ENCODE measurements at regions not wholly inside any gene's neighbourhood (a gene's known extent, or its start where the extent isn't known, plus 50 kb on each side); places are given as distances from the start of the nearest gene placed in this dataset.
"Not testable (repeated sequence)": the region's sequence is repeated elsewhere in the genome, so short reads cannot be mapped to it uniquely, and the experiment has no call there.

DNA sequence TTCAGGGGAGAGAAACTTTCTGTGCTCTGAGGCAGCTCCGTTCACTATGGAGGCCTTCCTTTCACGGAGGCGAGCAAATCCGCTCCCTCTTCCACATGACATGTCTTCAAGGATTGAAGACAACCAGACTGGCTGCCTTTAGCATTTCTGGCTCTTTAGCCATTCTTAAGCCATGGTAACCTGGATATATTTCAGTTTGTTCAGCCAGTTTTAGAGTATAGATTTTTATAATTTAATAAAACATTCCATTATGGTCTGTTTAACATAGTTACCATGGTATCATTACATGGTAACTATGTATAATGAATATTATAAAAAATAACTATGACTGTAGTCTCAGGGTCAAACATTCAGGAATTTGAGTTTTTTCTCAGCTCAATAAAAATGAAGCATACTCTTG lies 54.2 kb upstream of the NFIA start:
- DNase-seq, result no peak
- no peak overlapping the region for H3K27ac Mint-ChIP-seq
- H3K27me3 Mint-ChIP-seq, result peaks cover 0 to 7% (median 0%) of the 10 kb centered on the region in 3 donors
- peaks cover 0 to 2% (median 0%) of the 10 kb centered on the region in 7 donors for H3K9me3 Mint-ChIP-seq
- H3K4me3 Mint-ChIP-seq, result no peak overlapping the region
- ATAC-seq (ENCODE audit: low read depth in 2 of 2), result no peak
- H3K4me1 Mint-ChIP-seq, result no peaks in the 10 kb centered on the region
- no peaks in the 10 kb centered on the region for H3K36me3 Mint-ChIP-seq

DNA sequence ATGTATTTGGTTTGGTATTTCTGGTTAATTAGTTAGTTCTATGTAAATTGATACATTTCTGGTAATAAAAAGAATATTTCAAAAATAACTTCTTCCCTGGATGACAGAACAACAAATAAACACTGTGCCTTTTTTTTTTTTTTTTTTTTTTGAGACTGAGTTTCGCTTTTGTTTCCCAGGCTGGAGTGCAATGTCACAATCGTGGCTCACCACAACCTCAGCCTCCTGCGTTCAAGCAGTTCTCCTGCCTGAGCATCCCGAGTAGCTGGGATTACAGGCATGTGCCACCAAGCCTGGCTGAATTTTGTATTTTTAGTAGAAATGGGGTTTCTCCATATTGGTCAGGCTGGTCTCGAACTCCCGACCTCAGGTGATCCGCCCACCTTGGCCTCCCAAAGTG lies 64.3 kb upstream of the NFIA start:
- ATAC-seq (ENCODE audit: low read depth in 2 of 2); H3K27ac Mint-ChIP-seq; H3K36me3 Mint-ChIP-seq; H3K4me1 Mint-ChIP-seq; DNase-seq; H3K9me3 Mint-ChIP-seq; H3K4me3 Mint-ChIP-seq: not testable (repeated sequence)
- peaks cover 0 to 13% (median 0%) of the 10 kb centered on the region in 3 donors for H3K27me3 Mint-ChIP-seq

- no peak for ATAC-seq (ENCODE audit: low read depth in 2 of 2)
- Mint-ChIP-seq H3K36me3 (no peaks in the 10 kb centered on the region), H3K4me3 (no peak overlapping the region), H3K9me3 (no peaks in the 10 kb centered on the region), H3K27ac (no peak overlapping the region), H3K4me1 (no peaks in the 10 kb centered on the region), H3K27me3 (peaks cover 0 to 13% (median 0%) of the 10 kb centered on the region in 3 donors)
- no peak for DNase-seq
These were observed 64.7 kb upstream of the NFIA start for GRCh38 chr1:61017651-61018050.

DNA sequence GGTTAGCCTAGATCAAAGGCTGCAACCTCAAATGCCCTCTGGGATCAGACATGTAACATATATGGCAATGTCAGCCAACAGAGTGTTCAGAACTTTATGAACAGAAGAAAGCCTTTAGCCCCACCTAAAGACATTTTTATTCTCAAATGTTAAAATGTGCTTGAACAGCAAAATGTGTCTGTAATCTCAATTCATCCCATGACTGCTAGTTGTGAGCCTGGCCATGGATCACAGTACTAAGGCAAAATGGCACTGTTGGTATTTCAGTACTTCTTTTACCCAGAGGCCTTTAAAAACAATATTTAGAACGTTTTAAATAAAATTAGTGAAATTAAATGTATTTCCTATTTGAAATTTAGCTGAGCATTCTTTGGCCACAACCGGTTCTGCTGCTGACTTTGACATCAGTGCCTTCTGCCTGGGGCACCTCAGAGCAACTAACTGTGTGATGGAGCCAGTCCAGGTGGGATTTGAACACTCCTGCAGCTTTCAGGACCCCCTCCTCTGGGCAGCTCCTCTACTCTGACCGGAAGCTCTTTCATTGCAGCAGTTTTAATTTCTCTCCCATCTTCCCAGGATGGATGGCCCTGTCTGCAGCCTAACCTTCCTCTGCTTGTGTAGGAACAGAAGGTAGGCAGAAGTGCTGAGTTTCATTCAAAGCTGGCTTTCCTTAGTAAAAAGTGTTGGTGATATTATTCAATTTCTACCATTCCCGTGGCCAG lies 68.3 kb upstream of the NFIA start:
- Mint-ChIP-seq H3K27me3 (peaks cover 0 to 13% (median 8%) of the 10 kb centered on the region in 3 donors), H3K4me3 (no peak overlapping the region), H3K4me1 (no peaks in the 10 kb centered on the region), H3K27ac (no peak overlapping the region), H3K9me3 (no peaks in the 10 kb centered on the region), H3K36me3 (no peaks in the 10 kb centered on the region)
- ATAC-seq (ENCODE audit: low read depth in 2 of 2) (no peak), DNase-seq (no peak)

GRCh38 chr1:61013189-61013945 lies 69.0 kb upstream of the NFIA start:
- Mint-ChIP-seq H3K9me3 (no peaks in the 10 kb centered on the region), H3K4me3 (no peak overlapping the region), H3K36me3 (no peaks in the 10 kb centered on the region), H3K4me1 (no peaks in the 10 kb centered on the region), H3K27ac (no peak overlapping the region), H3K27me3 (peaks cover 0 to 13% (median 8%) of the 10 kb centered on the region in 3 donors)
- DNase-seq, result no peak
- ATAC-seq (ENCODE audit: low read depth in 2 of 2), result no peak

GRCh38 chr1:61012341-61012761 lies 70.0 kb upstream of the NFIA start:
- Mint-ChIP-seq H3K36me3 (no peaks in the 10 kb centered on the region), H3K9me3 (no peaks in the 10 kb centered on the region), H3K27ac (no peak overlapping the region), H3K4me1 (no peaks in the 10 kb centered on the region), H3K4me3 (no peak overlapping the region), H3K27me3 (peaks cover 0 to 13% (median 8%) of the 10 kb centered on the region in 3 donors)
- no peak for ATAC-seq (ENCODE audit: low read depth in 2 of 2)
- no peak for DNase-seq

- Mint-ChIP-seq H3K36me3 (no peaks in the 10 kb centered on the region), H3K27ac (no peak overlapping the region), H3K9me3 (no peaks in the 10 kb centered on the region), H3K4me1 (no peaks in the 10 kb centered on the region), H3K4me3 (no peak overlapping the region), H3K27me3 (peaks cover 0 to 10% (median 8%) of the 10 kb centered on the region in 3 donors)
- DNase-seq, result no peak
- ATAC-seq (ENCODE audit: low read depth in 2 of 2), result no peak
These were observed 70.6 kb upstream of the NFIA start for GRCh38 chr1:61011561-61012263.

DNA sequence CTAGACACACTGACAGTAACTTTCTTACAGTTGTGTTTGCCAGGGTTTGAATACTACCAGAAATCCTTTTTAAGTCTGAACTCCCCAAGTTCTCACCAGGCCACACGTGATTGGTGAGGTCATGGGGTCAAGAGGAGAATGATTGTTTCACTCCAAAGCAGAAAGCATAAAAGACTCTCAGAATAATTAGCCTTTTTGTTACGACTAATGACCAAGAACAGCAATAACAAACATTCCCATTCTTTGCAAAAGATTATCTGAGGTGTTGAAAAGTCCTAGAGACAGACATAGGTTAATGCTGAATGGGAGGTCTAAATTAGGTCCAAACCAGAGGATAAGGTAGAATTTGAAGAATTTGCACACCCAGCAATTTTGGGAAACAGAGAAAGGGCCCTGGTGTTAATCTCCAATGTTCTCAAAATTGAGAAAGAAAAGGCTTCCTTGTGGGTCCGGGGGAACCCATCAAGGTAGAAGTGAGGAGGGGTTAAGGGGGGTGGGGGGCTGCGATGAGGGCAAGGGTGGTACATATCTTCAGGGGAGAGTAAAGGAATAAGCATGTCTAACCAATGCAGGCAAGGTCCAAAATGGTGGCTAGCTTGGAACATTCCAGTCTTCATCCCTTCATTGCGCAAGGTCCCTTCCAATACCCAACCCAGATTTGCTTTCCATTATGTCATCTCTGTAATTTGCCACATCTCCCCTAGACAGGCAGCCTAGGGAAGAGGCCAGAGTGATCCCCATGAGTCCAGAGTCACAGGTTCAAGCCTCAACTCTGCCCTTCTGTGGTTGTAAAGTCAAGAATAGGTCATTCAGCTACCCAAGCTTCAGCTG lies 74.6 kb upstream of the NFIA start:
- ATAC-seq (ENCODE audit: low read depth in 2 of 2) (no peak), DNase-seq (no peak)
- H3K27ac Mint-ChIP-seq, result no peak overlapping the region
- H3K27me3 Mint-ChIP-seq, result peaks cover 0 to 8% (median 0%) of the 10 kb centered on the region in 3 donors
- H3K4me1 Mint-ChIP-seq, result peaks cover 0 to 2% (median 0%) of the 10 kb centered on the region in 3 donors
- no peaks in the 10 kb centered on the region for H3K36me3 Mint-ChIP-seq
- H3K4me3 Mint-ChIP-seq, result no peak overlapping the region
- no peaks in the 10 kb centered on the region for H3K9me3 Mint-ChIP-seq

GRCh38 chr1:61005614-61006580 lies 76.5 kb upstream of the NFIA start:
- no peaks in the 10 kb centered on the region for H3K36me3 Mint-ChIP-seq
- no peak overlapping the region for H3K27ac Mint-ChIP-seq

DNA sequence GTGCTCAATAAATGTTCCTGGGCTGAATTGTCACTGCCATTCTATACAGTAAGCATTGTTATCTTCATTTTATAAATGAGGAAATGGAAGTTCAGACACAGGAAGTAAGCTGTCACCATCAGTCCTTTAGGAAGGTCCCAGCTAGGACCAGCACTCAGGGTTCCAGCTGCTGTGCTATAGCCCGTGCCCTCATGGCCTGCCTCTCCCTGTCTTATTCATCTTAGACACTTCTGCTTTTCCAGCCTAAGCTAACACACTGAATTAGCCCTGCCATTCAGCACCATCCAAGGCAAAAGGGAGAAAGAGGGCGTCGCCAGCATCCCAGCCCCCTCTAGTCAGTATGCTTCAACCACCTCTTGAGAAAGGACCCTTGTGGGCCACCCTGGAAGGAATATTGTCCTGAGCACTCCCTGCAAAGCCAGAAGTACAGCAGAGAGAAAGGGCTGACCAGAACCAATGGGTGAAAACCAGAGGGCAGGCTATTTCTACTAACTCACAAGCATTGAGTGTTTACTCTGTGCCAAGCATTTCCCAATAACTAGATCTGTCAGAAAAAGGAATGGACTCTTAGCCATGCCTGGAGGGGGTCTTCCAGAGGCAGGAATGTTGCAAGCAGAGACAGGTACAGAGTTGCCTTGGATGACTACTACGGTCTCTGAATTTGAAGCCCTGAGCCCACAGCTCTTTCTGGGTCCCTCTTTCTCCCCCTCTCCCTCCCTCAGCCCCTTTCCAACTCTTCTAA lies 77.9 kb upstream of the NFIA start:
- no peaks in the 10 kb centered on the region for H3K9me3 Mint-ChIP-seq
- no peaks in the 10 kb centered on the region for H3K36me3 Mint-ChIP-seq
- H3K27me3 Mint-ChIP-seq, result no peaks in the 10 kb centered on the region
- ATAC-seq (ENCODE audit: low read depth in 2 of 2) (peak in 1 of 2 donors; percentile 39), DNase-seq (no peak)
- no peak overlapping the region for H3K4me3 Mint-ChIP-seq
- H3K27ac Mint-ChIP-seq, result no peak overlapping the region
- peaks cover 0 to 2% (median 0%) of the 10 kb centered on the region in 3 donors for H3K4me1 Mint-ChIP-seq

More at GRCh38 chr1:61005614-61006580, 76.5 kb upstream of the NFIA start:
- Mint-ChIP-seq H3K27me3 (no peaks in the 10 kb centered on the region), H3K4me3 (no peak overlapping the region), H3K9me3 (no peaks in the 10 kb centered on the region), H3K4me1 (peaks cover 0 to 2% (median 0%) of the 10 kb centered on the region in 3 donors)
- ATAC-seq (ENCODE audit: low read depth in 2 of 2) (no peak), DNase-seq (no peak)

DNA sequence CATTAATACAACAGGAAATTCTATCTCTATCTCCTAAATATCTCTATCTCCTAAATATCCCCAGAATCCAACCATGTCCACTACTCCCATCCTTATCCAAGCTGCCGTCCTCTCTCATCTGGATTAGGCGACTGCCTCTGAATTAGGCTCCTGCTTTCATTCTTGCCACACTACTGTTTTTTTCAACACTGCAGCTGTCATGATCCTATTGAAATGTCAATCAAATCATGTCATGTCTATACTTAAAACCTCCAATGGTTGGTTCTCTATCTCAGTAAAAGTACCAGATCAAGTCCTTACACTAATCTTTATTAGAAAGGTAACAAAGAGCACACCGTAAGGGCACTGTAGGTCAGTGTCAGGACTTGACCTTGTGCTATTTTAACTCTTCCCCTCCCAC lies 82.0 kb upstream of the NFIA start:
- H3K27me3 Mint-ChIP-seq, result no peaks in the 10 kb centered on the region
- DNase-seq (no peak), ATAC-seq (ENCODE audit: low read depth in 2 of 2) (no peak)
- no peak overlapping the region for H3K4me3 Mint-ChIP-seq
- no peaks in the 10 kb centered on the region for H3K9me3 Mint-ChIP-seq
- no peak overlapping the region for H3K27ac Mint-ChIP-seq
- H3K4me1 Mint-ChIP-seq, result peaks cover 0 to 2% (median 0%) of the 10 kb centered on the region in 3 donors
- no peaks in the 10 kb centered on the region for H3K36me3 Mint-ChIP-seq

- H3K36me3 Mint-ChIP-seq, result no peaks in the 10 kb centered on the region
- no peaks in the 10 kb centered on the region for H3K4me1 Mint-ChIP-seq
- peaks cover under 1% of the 10 kb centered on the region in 3 donors for H3K27me3 Mint-ChIP-seq
- H3K9me3 Mint-ChIP-seq, result no peaks in the 10 kb centered on the region
- H3K4me3 Mint-ChIP-seq, result no peak overlapping the region
- ATAC-seq (ENCODE audit: low read depth in 2 of 2) (no peak), DNase-seq (no peak)
- no peak overlapping the region for H3K27ac Mint-ChIP-seq
These were observed 83.6 kb upstream of the NFIA start for GRCh38 chr1:60998786-60999185.

Data from naive B cell (primary cell).